ENCODE measurements at regions not wholly inside any gene's neighbourhood (a gene's known extent, or its start where the extent isn't known, plus 50 kb on each side); places are given as distances from the start of the nearest gene placed in this dataset.

GRCh38 chr9:17894501-17895160 is 315.8 kb downstream of the SH3GL2 start:
- DNase-seq (ENCODE audit: low read depth): no peak

GRCh38 chr9:17900606-17901005 is 321.7 kb downstream of the SH3GL2 start:
- DNase-seq (ENCODE audit: low read depth): no peak

GRCh38 chr9:17905366-17905765 is 326.5 kb downstream of the SH3GL2 start:
- no peak for DNase-seq (ENCODE audit: low read depth)

- no peak for DNase-seq (ENCODE audit: low read depth)
These were observed 326.9 kb downstream of the SH3GL2 start for GRCh38 chr9:17905781-17906175.

- DNase-seq (ENCODE audit: low read depth): no peak
These were observed 327.4 kb downstream of the SH3GL2 start for GRCh38 chr9:17906176-17906840.

- DNase-seq (ENCODE audit: low read depth): no peak
These were observed 328.2 kb downstream of the SH3GL2 start for GRCh38 chr9:17906841-17907778.

GRCh38 chr9:17907779-17908508 is 329.1 kb downstream of the SH3GL2 start:
- DNase-seq (ENCODE audit: low read depth): no peak

GRCh38 chr9:17926246-17926645 is 347.4 kb downstream of the SH3GL2 start:
- DNase-seq (ENCODE audit: low read depth): no peak

- DNase-seq (ENCODE audit: low read depth): no peak
These were observed 348.8 kb downstream of the SH3GL2 start for GRCh38 chr9:17927616-17928015.

GRCh38 chr9:17928228-17928627 is 349.4 kb downstream of the SH3GL2 start:
- no peak for DNase-seq (ENCODE audit: low read depth)

- DNase-seq (ENCODE audit: low read depth): no peak
These were observed 349.9 kb downstream of the SH3GL2 start for GRCh38 chr9:17928768-17929167.

GRCh38 chr9:17929506-17929905 is 350.6 kb downstream of the SH3GL2 start:
- DNase-seq (ENCODE audit: low read depth): no peak

- no peak for DNase-seq (ENCODE audit: low read depth)
These were observed 351.2 kb downstream of the SH3GL2 start for GRCh38 chr9:17930071-17930470.

GRCh38 chr9:17936365-17936764 is 357.5 kb downstream of the SH3GL2 start:
- DNase-seq (ENCODE audit: low read depth): no peak

- DNase-seq (ENCODE audit: low read depth): no peak
These were observed 359.3 kb downstream of the SH3GL2 start for GRCh38 chr9:17938035-17938655.

- DNase-seq (ENCODE audit: low read depth): no peak
These were observed 363.6 kb downstream of the SH3GL2 start for GRCh38 chr9:17942498-17942897.

GRCh38 chr9:17955409-17955808 is 376.5 kb downstream of the SH3GL2 start:
- DNase-seq (ENCODE audit: low read depth): no peak

- DNase-seq (ENCODE audit: low read depth): no peak
These were observed 379.5 kb downstream of the SH3GL2 start for GRCh38 chr9:17958363-17958762.

GRCh38 chr9:17962747-17963146 is 383.9 kb downstream of the SH3GL2 start:
- DNase-seq (ENCODE audit: low read depth): no peak

- no peak for DNase-seq (ENCODE audit: low read depth)
These were observed 384.6 kb downstream of the SH3GL2 start for GRCh38 chr9:17963498-17963897.

GRCh38 chr9:17967731-17968130 is 388.9 kb downstream of the SH3GL2 start:
- DNase-seq (ENCODE audit: low read depth): no peak

- no peak for DNase-seq (ENCODE audit: low read depth)
These were observed 390.4 kb downstream of the SH3GL2 start for GRCh38 chr9:17969232-17969631.

Data from stimulated activated CD8-positive, alpha-beta memory T cell treated with anti-CD3 and anti-CD28 coated beads, Interleukin-12 subunit alpha, Interleukin-12 subunit beta, amount 100 ng/mL, for 4 hours (primary cell).